ENCODE measurements at regions not wholly inside any gene's neighbourhood (a gene's known extent, or its start where the extent isn't known, plus 50 kb on each side); places are given as distances from the start of the nearest gene placed in this dataset.
"Not testable (repeated sequence)": the region's sequence is repeated elsewhere in the genome, so short reads cannot be mapped to it uniquely, and the experiment has no call there.

DNA sequence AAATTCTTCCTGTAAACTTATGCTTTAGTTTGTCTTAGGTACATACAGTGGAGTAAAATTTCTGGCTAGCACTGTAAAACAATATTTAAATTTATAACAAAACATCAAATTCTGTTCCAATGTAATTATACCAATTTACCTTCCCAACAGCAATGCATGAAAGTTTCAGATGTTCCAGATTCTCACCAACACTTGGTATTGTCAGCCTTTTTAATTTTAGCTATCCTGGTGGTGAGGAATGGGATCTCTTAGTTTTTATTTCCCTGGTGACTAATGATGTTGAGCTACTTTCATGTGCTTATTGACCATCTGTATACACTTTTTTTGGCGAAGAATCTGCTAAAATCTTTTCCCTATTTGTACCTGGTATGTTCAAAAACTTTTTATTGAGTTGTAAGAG is 76.1 kb upstream of the PHACTR1 start:
- H2AFZ ChIP-seq (ENCODE audit: low read length): no peak overlapping the region
- H3K36me3 ChIP-seq (ENCODE audit: control insufficient read depth, insufficient read depth, low read length): no peaks in the 10 kb centered on the region
- H3K9ac ChIP-seq (ENCODE audit: insufficient read depth, low read length): no peak overlapping the region
- no peak for TF ChIP-seq EZH2 (IDR thresholded peaks at IDR 0.05; ENCODE audit: low read length, missing control alignments)
- TF ChIP-seq, protein P1, sequence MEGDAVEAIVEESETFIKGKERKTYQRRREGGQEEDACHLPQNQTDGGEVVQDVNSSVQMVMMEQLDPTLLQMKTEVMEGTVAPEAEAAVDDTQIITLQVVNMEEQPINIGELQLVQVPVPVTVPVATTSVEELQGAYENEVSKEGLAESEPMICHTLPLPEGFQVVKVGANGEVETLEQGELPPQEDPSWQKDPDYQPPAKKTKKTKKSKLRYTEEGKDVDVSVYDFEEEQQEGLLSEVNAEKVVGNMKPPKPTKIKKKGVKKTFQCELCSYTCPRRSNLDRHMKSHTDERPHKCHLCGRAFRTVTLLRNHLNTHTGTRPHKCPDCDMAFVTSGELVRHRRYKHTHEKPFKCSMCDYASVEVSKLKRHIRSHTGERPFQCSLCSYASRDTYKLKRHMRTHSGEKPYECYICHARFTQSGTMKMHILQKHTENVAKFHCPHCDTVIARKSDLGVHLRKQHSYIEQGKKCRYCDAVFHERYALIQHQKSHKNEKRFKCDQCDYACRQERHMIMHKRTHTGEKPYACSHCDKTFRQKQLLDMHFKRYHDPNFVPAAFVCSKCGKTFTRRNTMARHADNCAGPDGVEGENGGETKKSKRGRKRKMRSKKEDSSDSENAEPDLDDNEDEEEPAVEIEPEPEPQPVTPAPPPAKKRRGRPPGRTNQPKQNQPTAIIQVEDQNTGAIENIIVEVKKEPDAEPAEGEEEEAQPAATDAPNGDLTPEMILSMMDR (conservative IDR thresholded peaks at IDR 0.05 in 1 of 2, IDR thresholded peaks at IDR 0.05 in 1 of 2; ENCODE audit: low read depth in 1 of 2, low read length in 2 of 2): no peak
- no peak overlapping the region for H3K4me3 ChIP-seq (replicated peaks in 1 of 4; ENCODE audit: control extremely low read depth in 1 of 4, insufficient read depth in 1 of 4, low read depth in 3 of 4, low read length in 4 of 4)
- H3K79me2 ChIP-seq (ENCODE audit: control insufficient read depth, insufficient read depth, low read length): no peaks in the 10 kb centered on the region
- H3K4me2 ChIP-seq (ENCODE audit: extremely low read depth, insufficient read depth, low read length): no peak overlapping the region
- H3K9me3 ChIP-seq (ENCODE audit: control insufficient read depth, insufficient read depth, low read depth, low read length): no peaks in the 10 kb centered on the region
- H4K20me1 ChIP-seq (ENCODE audit: control insufficient read depth, extremely low read depth, insufficient read depth, low read length): no peaks in the 10 kb centered on the region
- no peak overlapping the region for H3K27ac ChIP-seq (ENCODE audit: insufficient read depth, low read length)
- H3K27me3 ChIP-seq (ENCODE audit: control insufficient read depth, insufficient read depth, low read length): no peaks in the 10 kb centered on the region
- no peaks in the 10 kb centered on the region for H3K4me1 ChIP-seq (ENCODE audit: control insufficient read depth, extremely low read depth, insufficient read depth, low read length)
- no peak for DNase-seq (ENCODE audit: low read depth in 2 of 2)

DNA sequence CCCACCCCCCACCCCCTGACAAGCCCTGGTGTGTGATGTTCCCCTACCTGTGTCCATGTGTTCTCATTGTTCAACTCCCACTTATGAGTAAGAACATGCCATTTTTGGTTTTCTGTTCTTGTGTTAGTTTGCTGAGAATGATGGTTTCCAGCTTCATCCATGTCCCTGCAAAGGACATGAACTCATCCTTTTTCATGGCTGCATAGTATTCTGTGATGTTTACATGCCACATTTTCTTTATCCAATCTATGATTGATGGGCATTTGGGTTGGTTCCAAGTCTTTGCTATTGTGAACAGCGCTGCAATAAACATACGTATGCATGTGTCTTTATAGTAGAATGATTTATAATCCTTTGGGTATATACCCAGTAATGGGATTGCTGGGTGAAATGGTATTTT is 74.8 kb upstream of the PHACTR1 start:
- not testable (repeated sequence) for H3K4me2 ChIP-seq (ENCODE audit: extremely low read depth, insufficient read depth, low read length); H3K79me2 ChIP-seq (ENCODE audit: control insufficient read depth, insufficient read depth, low read length); H3K36me3 ChIP-seq (ENCODE audit: control insufficient read depth, insufficient read depth, low read length); H3K27me3 ChIP-seq (ENCODE audit: control insufficient read depth, insufficient read depth, low read length); H3K4me3 ChIP-seq (replicated peaks in 1 of 4; ENCODE audit: control extremely low read depth in 1 of 4, insufficient read depth in 1 of 4, low read depth in 3 of 4, low read length in 4 of 4); H3K9me3 ChIP-seq (ENCODE audit: control insufficient read depth, insufficient read depth, low read depth, low read length); DNase-seq (ENCODE audit: low read depth in 2 of 2); H3K4me1 ChIP-seq (ENCODE audit: control insufficient read depth, extremely low read depth, insufficient read depth, low read length); H2AFZ ChIP-seq (ENCODE audit: low read length); H4K20me1 ChIP-seq (ENCODE audit: control insufficient read depth, extremely low read depth, insufficient read depth, low read length); H3K9ac ChIP-seq (ENCODE audit: insufficient read depth, low read length); H3K27ac ChIP-seq (ENCODE audit: insufficient read depth, low read length)

DNA sequence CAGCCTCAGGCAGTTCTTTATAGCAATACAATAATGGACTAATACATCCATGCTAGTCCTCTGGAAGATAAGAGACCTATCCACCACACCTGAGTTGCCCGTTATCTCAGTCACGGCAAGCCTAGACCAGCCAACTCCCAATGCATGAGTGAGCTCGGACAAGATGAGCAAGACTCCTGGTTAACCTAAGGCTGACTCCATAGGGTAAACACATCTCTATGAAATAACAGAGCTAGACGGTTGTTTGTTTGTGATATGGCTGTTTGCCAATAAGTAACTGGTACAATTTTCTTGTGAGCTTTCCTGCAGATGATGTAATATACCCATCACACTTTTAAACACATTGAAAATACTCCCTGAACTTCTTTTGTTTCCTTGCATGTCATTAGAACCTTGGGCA is 70.6 kb upstream of the PHACTR1 start:
- Histone ChIP-seq H3K4me2 (ENCODE audit: extremely low read depth, insufficient read depth, low read length) (no peak overlapping the region), H3K27ac (ENCODE audit: insufficient read depth, low read length) (no peak overlapping the region), H3K9ac (ENCODE audit: insufficient read depth, low read length) (no peak overlapping the region), H3K4me1 (ENCODE audit: control insufficient read depth, extremely low read depth, insufficient read depth, low read length) (no peaks in the 10 kb centered on the region), H3K4me3 (replicated peaks in 1 of 4; ENCODE audit: control extremely low read depth in 1 of 4, insufficient read depth in 1 of 4, low read depth in 3 of 4, low read length in 4 of 4) (no peak overlapping the region), H3K36me3 (ENCODE audit: control insufficient read depth, insufficient read depth, low read length) (no peaks in the 10 kb centered on the region), H3K9me3 (ENCODE audit: control insufficient read depth, insufficient read depth, low read depth, low read length) (no peaks in the 10 kb centered on the region), H2AFZ (ENCODE audit: low read length) (no peak overlapping the region), H4K20me1 (ENCODE audit: control insufficient read depth, extremely low read depth, insufficient read depth, low read length) (no peaks in the 10 kb centered on the region), H3K79me2 (ENCODE audit: control insufficient read depth, insufficient read depth, low read length) (no peaks in the 10 kb centered on the region), H3K27me3 (ENCODE audit: control insufficient read depth, insufficient read depth, low read length) (no peaks in the 10 kb centered on the region)
- TF ChIP-seq EZH2 (IDR thresholded peaks at IDR 0.05; ENCODE audit: low read length, missing control alignments): no peak
- TF ChIP-seq, protein P1 (conservative IDR thresholded peaks at IDR 0.05 in 1 of 2, IDR thresholded peaks at IDR 0.05 in 1 of 2; ENCODE audit: low read depth in 1 of 2, low read length in 2 of 2): no peak
- DNase-seq (ENCODE audit: low read depth in 2 of 2): no peak

DNA sequence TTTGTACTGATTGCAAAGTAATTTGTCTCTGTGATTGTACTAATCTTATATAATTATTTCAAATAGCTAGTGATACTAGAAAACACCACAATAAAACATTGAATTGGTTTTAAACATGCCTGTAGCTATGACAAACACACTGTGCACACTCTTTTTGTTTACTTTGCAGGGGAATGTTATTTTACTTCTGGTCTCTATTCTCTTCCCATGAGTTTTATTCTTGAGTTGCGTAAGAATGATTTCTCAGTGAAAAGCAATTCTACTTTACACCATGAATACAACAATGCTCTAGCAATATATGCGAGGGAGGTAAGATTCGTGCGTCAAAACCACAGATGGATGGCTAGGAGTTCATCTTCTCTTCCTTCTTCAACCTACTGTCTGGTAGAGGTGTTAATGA is 68.4 kb upstream of the PHACTR1 start:
- no peaks in the 10 kb centered on the region for H3K79me2 ChIP-seq (ENCODE audit: control insufficient read depth, insufficient read depth, low read length)
- no peak for DNase-seq (ENCODE audit: low read depth in 2 of 2)

More for the DNA sequence above, 68.4 kb upstream of the PHACTR1 start:
- Histone ChIP-seq H3K9me3 (ENCODE audit: control insufficient read depth, insufficient read depth, low read depth, low read length) (no peaks in the 10 kb centered on the region), H3K27me3 (ENCODE audit: control insufficient read depth, insufficient read depth, low read length) (no peaks in the 10 kb centered on the region), H3K4me2 (ENCODE audit: extremely low read depth, insufficient read depth, low read length) (no peak overlapping the region), H2AFZ (ENCODE audit: low read length) (no peak overlapping the region), H4K20me1 (ENCODE audit: control insufficient read depth, extremely low read depth, insufficient read depth, low read length) (no peaks in the 10 kb centered on the region), H3K4me3 (replicated peaks in 1 of 4; ENCODE audit: control extremely low read depth in 1 of 4, insufficient read depth in 1 of 4, low read depth in 3 of 4, low read length in 4 of 4) (no peak overlapping the region), H3K36me3 (ENCODE audit: control insufficient read depth, insufficient read depth, low read length) (no peaks in the 10 kb centered on the region), H3K27ac (ENCODE audit: insufficient read depth, low read length) (no peak overlapping the region), H3K9ac (ENCODE audit: insufficient read depth, low read length) (no peak overlapping the region), H3K4me1 (ENCODE audit: control insufficient read depth, extremely low read depth, insufficient read depth, low read length) (no peaks in the 10 kb centered on the region)
- TF ChIP-seq EZH2 (IDR thresholded peaks at IDR 0.05; ENCODE audit: low read length, missing control alignments): no peak
- TF ChIP-seq, protein P1 (conservative IDR thresholded peaks at IDR 0.05 in 1 of 2, IDR thresholded peaks at IDR 0.05 in 1 of 2; ENCODE audit: low read depth in 1 of 2, low read length in 2 of 2): no peak

All from fibroblast of lung (primary cell).